Gastroesophageal sphincter (tissue), 4 donors: ENCODE measurements at regions not wholly inside any gene's neighbourhood (a gene's known extent, or its start where the extent isn't known, plus 50 kb on each side); places are given as distances from the start of the nearest gene placed in this dataset.

Experiments used
- ATAC-seq: fragments of 150-250 bp; one replicate; pipeline ENCODE4 v1.9.1; 2016; ENCODE audit warnings: mild to moderate bottlenecking, moderate library complexity
- H3K27ac ChIP-seq, 4 donors: fragments of 200-600 bp; sonication (generic) in 3 of 4; 1 replicate in 3 of 4; 2 replicates in 1 of 4; pipeline ENCODE4 v1.5.1; 2016 to 2019
- H3K27me3 ChIP-seq: fragments of 200-600 bp; sonication (generic); one replicate; pipeline ENCODE4 v1.5.1; 2019
- H3K36me3 ChIP-seq, 2 donors: fragments of 200-600 bp; sonication (generic); one replicate each; pipeline ENCODE4 v1.5.1; 2019; ENCODE audit warnings: control low read depth in 1 of 2
- H3K4me1 ChIP-seq, 3 donors: fragments of 200-600 bp; sonication (generic); 1 replicate in 2 of 3; 2 replicates in 1 of 3; pipeline ENCODE4 v1.5.1; 2016 to 2019; ENCODE audit warnings: control low read depth in 2 of 3
- H3K4me3 ChIP-seq, 2 donors: fragments of 200-600 bp; sonication (generic); one replicate each; pipeline ENCODE4 v1.5.1; 2019; ENCODE audit warnings: mild to moderate bottlenecking in 1 of 2, moderate library complexity in 1 of 2
- H3K9me3 ChIP-seq, 3 donors: fragments of 200-600 bp; sonication (generic); one replicate each; pipeline ENCODE4 v1.5.1; 2017 to 2019; ENCODE audit warnings: control low read depth in 2 of 3
- CTCF ChIP-seq, 4 experiments: fragments of 200-600 bp in 2 of 4; fragments of 450-650 bp in 2 of 4; sonication (generic) in 1 of 4; IDR thresholded peaks; one replicate each; pipeline ENCODE4 v1.5.1; 2017 to 2019; ENCODE audit warnings: antibody characterized with exemption in 4 of 4, mild to moderate bottlenecking in 2 of 4, moderate library complexity in 2 of 4
- EP300 ChIP-seq: sonication (generic); formaldehyde crosslinking; IDR thresholded peaks from one replicate; pipeline ENCODE4 v1.6.1; 2017; ENCODE audit warnings: antibody characterized with exemption, mild to moderate bottlenecking
- POLR2A ChIP-seq, 2 donors: fragments of 450-650 bp; IDR thresholded peaks; one replicate each; pipeline ENCODE4 v1.6.1; 2017; ENCODE audit warnings: antibody characterized with exemption in 2 of 2, mild to moderate bottlenecking in 2 of 2, moderate library complexity in 1 of 2
- POLR2AphosphoS5 ChIP-seq: sonication (generic); formaldehyde crosslinking; IDR thresholded peaks from one replicate; pipeline ENCODE4 v1.6.1; 2017; ENCODE audit warnings: antibody characterized with exemption
- WGBS, 2 donors: methylation state at CpG; one replicate each; pipeline ENCODE4 v1.1.5; 2018; ENCODE audit warnings: low coverage in 1 of 2; 5-methylcytosine and 5-hydroxymethylcytosine counted together

DNA sequence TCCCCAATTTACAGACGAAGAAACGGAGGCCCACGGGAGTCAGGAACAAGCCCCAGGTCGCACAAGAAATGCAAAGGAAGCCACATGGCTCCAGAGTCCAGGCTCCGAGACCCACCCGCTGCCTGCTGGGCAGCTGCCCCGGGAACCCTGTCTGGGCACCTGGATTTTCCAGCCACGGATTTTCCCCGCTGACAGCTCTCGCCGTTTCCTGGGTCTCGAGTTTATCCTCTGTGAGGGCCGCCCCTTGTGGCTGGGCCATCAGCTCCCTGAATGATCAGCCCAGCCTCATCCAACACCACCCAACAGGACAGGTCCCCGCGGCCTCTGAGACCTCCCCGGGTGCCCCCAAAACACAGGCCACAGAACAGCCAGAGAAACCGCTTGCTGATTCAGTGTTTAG, 189.7 kb downstream of the BRD1 start:
- Histone ChIP-seq H3K9me3 (no peaks in the 10 kb centered on the region), H3K27me3 (peaks cover 46% of the 10 kb centered on the region), H3K4me1 (peaks cover 0 to 1% (median 0%) of the 10 kb centered on the region in 3 donors), H3K27ac (no peak overlapping the region), H3K4me3 (no peak overlapping the region), H3K36me3 (no peaks in the 10 kb centered on the region)
- no peak for ATAC-seq
- no peak for TF ChIP-seq POLR2AphosphoS5
- no peak for TF ChIP-seq EP300
- TF ChIP-seq POLR2A (IDR thresholded peaks at IDR 0.05): no peak
- no peak for TF ChIP-seq CTCF (IDR thresholded peaks at IDR 0.05)
- no CpG with 5 or more reads among the region's 17 CpGs for WGBS, 2 donors

DNA sequence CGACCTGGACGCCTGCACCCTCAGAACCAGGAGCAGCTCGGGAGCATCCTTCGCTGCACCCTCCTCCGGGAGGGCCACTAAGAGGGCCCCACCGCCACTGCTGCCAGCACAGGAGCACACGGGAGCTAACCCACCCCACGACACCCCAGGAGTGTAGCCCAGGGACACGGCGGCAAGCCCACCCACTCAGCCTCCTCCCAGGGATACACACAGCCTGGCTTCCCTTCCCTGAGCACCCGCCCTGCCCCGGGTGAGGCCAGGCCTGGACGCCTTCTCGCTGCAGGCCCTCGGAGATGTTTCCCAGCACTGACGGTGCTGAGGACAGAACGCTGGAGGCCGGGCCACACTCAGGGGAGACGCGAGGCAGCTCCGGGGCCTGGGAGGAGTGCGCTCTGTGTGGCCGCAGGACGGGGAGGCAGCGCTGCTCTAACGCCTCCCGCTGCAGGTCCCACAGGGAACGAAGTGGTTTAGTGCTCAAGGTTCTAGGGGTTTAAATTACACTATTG, 190.4 kb downstream of the BRD1 start:
- ATAC-seq: no peak
- H3K27me3 ChIP-seq: peaks cover 46% of the 10 kb centered on the region
- peaks cover 0 to 8% (median 0%) of the 10 kb centered on the region in 3 donors for H3K4me1 ChIP-seq
- no peaks in the 10 kb centered on the region for H3K36me3 ChIP-seq
- TF ChIP-seq POLR2AphosphoS5 (no peak), POLR2A (IDR thresholded peaks at IDR 0.05) (no peak), CTCF (IDR thresholded peaks at IDR 0.05) (no peak), EP300 (no peak)
- no peak overlapping the region for H3K4me3 ChIP-seq
- 97% methylated on average over 5 of the region's 28 CpGs; no CpG with 5 or more reads in 1 of the 2 donors for WGBS, 2 donors
- H3K27ac ChIP-seq: no peak overlapping the region
- H3K9me3 ChIP-seq: no peaks in the 10 kb centered on the region

DNA sequence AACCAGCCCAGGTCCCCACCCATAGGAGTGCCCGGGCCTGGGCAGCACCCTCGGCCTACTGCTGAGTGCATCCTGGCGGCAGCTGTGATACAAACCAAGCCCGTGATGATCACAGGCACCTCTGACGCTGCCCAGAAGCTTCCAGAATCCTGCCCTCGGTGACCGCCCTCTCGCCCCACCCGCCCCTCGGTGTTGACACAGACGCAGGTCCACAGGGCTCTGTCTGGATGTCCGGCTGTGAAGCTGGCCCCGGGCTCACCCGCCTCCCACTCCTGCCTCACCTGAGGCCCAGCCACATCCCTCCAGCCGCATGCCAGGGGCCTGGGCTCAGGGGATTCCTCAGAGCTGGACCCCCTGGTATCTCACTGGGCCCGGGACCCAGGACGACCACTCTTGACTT, 191.0 kb downstream of the BRD1 start:
- no peak overlapping the region for H3K4me3 ChIP-seq
- no peak for ATAC-seq
- WGBS, 2 donors: no CpG with 5 or more reads among the region's 17 CpGs
- TF ChIP-seq POLR2AphosphoS5: no peak
- no peak for TF ChIP-seq CTCF (IDR thresholded peaks at IDR 0.05)
- peaks cover 0 to 13% (median 0%) of the 10 kb centered on the region in 3 donors for H3K4me1 ChIP-seq
- peaks cover 46% of the 10 kb centered on the region for H3K27me3 ChIP-seq
- H3K27ac ChIP-seq: no peak overlapping the region
- H3K36me3 ChIP-seq: no peaks in the 10 kb centered on the region
- no peaks in the 10 kb centered on the region for H3K9me3 ChIP-seq

DNA sequence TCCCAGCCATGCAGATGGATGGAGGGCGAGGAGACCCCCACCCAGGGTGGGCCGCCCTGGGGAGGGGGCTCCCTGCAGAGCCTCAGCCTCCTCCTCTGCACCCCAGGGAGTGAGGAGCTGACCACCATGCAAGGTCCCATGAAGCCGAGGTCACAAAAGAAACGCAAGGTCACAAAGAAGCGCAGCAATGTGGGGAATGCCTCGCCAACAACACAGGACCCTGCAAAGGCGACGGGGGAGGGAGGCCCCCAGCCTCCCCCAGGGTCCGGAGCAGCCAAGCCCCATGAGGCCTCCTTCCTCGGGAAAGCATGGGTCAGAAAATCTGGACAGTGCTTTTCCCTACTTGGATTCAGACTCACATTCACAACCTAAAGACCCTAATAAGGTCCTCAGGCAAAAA, 191.5 kb downstream of the BRD1 start:
- WGBS, 2 donors: 59% methylated on average over 4 of the region's 10 CpGs; no CpG with 5 or more reads in 1 of the 2 donors

More for the DNA sequence above, 191.5 kb downstream of the BRD1 start:
- Histone ChIP-seq H3K36me3 (no peaks in the 10 kb centered on the region), H3K4me3 (no peak overlapping the region), H3K9me3 (no peaks in the 10 kb centered on the region), H3K4me1 (peaks cover 0 to 13% (median 0%) of the 10 kb centered on the region in 3 donors), H3K27me3 (peaks cover 46% of the 10 kb centered on the region), H3K27ac (no peak overlapping the region)
- TF ChIP-seq EP300 (no peak), CTCF (IDR thresholded peaks at IDR 0.05) (no peak), POLR2AphosphoS5 (no peak), POLR2A (IDR thresholded peaks at IDR 0.05) (no peak)
- ATAC-seq: no peak
